ENCODE measurements at regions not wholly inside any gene's neighbourhood (a gene's known extent, or its start where the extent isn't known, plus 50 kb on each side); places are given as distances from the start of the nearest gene placed in this dataset.
A peak's percentile ranks its signal among the peaks of the same experiment; 100 is the strongest.

- DNase-seq (ENCODE audit: low read depth) (no peak), FAIRE-seq (no peak)
- H3K4me3 ChIP-seq (ENCODE audit: low read depth, low read length) = no peak overlapping the region
- TF ChIP-seq, protein P1, sequence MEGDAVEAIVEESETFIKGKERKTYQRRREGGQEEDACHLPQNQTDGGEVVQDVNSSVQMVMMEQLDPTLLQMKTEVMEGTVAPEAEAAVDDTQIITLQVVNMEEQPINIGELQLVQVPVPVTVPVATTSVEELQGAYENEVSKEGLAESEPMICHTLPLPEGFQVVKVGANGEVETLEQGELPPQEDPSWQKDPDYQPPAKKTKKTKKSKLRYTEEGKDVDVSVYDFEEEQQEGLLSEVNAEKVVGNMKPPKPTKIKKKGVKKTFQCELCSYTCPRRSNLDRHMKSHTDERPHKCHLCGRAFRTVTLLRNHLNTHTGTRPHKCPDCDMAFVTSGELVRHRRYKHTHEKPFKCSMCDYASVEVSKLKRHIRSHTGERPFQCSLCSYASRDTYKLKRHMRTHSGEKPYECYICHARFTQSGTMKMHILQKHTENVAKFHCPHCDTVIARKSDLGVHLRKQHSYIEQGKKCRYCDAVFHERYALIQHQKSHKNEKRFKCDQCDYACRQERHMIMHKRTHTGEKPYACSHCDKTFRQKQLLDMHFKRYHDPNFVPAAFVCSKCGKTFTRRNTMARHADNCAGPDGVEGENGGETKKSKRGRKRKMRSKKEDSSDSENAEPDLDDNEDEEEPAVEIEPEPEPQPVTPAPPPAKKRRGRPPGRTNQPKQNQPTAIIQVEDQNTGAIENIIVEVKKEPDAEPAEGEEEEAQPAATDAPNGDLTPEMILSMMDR (IDR thresholded peaks at IDR 0.05; ENCODE audit: insufficient read depth, low read length, severe bottlenecking) = no peak
- no peaks in the 10 kb centered on the region for H3K36me3 ChIP-seq (ENCODE audit: control insufficient read depth, insufficient read depth, low read length)
- peaks cover 2% of the 10 kb centered on the region for H3K27me3 ChIP-seq (ENCODE audit: control insufficient read depth, insufficient read depth, low read length)
Measured at GRCh38 chr3:31409389-31409788, 123.3 kb upstream of the STT3B start.

- DNase-seq (ENCODE audit: low read depth) = no peak
- TF ChIP-seq, protein P1 (IDR thresholded peaks at IDR 0.05; ENCODE audit: insufficient read depth, low read length, severe bottlenecking) = no peak
- Histone ChIP-seq H3K36me3 (ENCODE audit: control insufficient read depth, insufficient read depth, low read length) (no peaks in the 10 kb centered on the region), H3K4me3 (ENCODE audit: low read depth, low read length) (no peak overlapping the region), H3K27me3 (ENCODE audit: control insufficient read depth, insufficient read depth, low read length) (peaks cover 2% of the 10 kb centered on the region)
- FAIRE-seq = peak; percentile 18
Measured at GRCh38 chr3:31409866-31410265, 122.9 kb upstream of the STT3B start.

GRCh38 chr3:31410411-31410810 is 122.3 kb upstream of the STT3B start:
- H3K36me3 ChIP-seq (ENCODE audit: control insufficient read depth, insufficient read depth, low read length) = no peaks in the 10 kb centered on the region
- FAIRE-seq = no peak
- TF ChIP-seq, protein P1 (IDR thresholded peaks at IDR 0.05; ENCODE audit: insufficient read depth, low read length, severe bottlenecking) = no peak

GRCh38 chr3:31412832-31413231 is 119.9 kb upstream of the STT3B start:
- no peak overlapping the region for H3K4me3 ChIP-seq (ENCODE audit: low read depth, low read length)
- FAIRE-seq (no peak), DNase-seq (ENCODE audit: low read depth) (peak; percentile 80)
- H3K27me3 ChIP-seq (ENCODE audit: control insufficient read depth, insufficient read depth, low read length) = no peaks in the 10 kb centered on the region
- no peaks in the 10 kb centered on the region for H3K36me3 ChIP-seq (ENCODE audit: control insufficient read depth, insufficient read depth, low read length)
- TF ChIP-seq, protein P1 (IDR thresholded peaks at IDR 0.05; ENCODE audit: insufficient read depth, low read length, severe bottlenecking) = no peak

More at GRCh38 chr3:31410411-31410810, 122.3 kb upstream of the STT3B start:
- no peak for DNase-seq (ENCODE audit: low read depth)
- Histone ChIP-seq H3K27me3 (ENCODE audit: control insufficient read depth, insufficient read depth, low read length) (peaks cover under 1% of the 10 kb centered on the region), H3K4me3 (ENCODE audit: low read depth, low read length) (no peak overlapping the region)

GRCh38 chr3:31413515-31413914 is 119.2 kb upstream of the STT3B start:
- DNase-seq (ENCODE audit: low read depth) = no peak
- TF ChIP-seq, protein P1 (IDR thresholded peaks at IDR 0.05; ENCODE audit: insufficient read depth, low read length, severe bottlenecking) = no peak

DNA sequence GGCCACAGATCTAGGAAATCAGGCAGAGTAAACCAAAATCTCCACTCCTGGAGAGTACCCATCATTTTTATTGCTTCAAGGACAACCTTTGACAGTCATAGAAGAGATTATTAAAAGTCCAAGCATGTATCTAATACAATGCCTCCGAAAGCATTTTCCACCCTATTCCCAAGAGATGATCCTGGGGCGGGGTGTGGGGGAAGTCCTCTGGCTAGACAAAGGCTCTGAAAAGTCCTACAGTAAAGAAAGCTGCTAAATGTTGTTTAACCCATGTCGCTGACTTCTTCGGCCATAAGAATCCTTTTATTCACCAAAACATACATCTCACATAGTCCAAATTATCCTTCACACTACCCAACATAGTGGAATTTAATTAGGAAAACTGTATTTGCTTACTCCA is 115.7 kb upstream of the STT3B start:
- no peaks in the 10 kb centered on the region for H3K27me3 ChIP-seq (ENCODE audit: control insufficient read depth, insufficient read depth, low read length)
- FAIRE-seq (no peak), DNase-seq (ENCODE audit: low read depth) (no peak)
- H3K4me3 ChIP-seq (ENCODE audit: low read depth, low read length) = no peak overlapping the region
- no peaks in the 10 kb centered on the region for H3K36me3 ChIP-seq (ENCODE audit: control insufficient read depth, insufficient read depth, low read length)
- TF ChIP-seq, protein P1 (IDR thresholded peaks at IDR 0.05; ENCODE audit: insufficient read depth, low read length, severe bottlenecking) = no peak

More at GRCh38 chr3:31413515-31413914, 119.2 kb upstream of the STT3B start:
- no peaks in the 10 kb centered on the region for H3K36me3 ChIP-seq (ENCODE audit: control insufficient read depth, insufficient read depth, low read length)
- no peak for FAIRE-seq
- no peaks in the 10 kb centered on the region for H3K27me3 ChIP-seq (ENCODE audit: control insufficient read depth, insufficient read depth, low read length)
- no peak overlapping the region for H3K4me3 ChIP-seq (ENCODE audit: low read depth, low read length)

Measured in bronchial epithelial cell (primary cell).